ENCODE measurements at regions not wholly inside any gene's neighbourhood (a gene's known extent, or its start where the extent isn't known, plus 50 kb on each side); places are given as distances from the start of the nearest gene placed in this dataset.

- Histone ChIP-seq H3K27me3 (ENCODE audit: insufficient read depth, low read length) (no peaks in the 10 kb centered on the region), H3K4me2 (ENCODE audit: low read length) (no peak overlapping the region), H3K9ac (ENCODE audit: low read length) (no peak overlapping the region), H2AFZ (ENCODE audit: low read length) (no peak overlapping the region), H3K79me2 (ENCODE audit: insufficient read depth, low read length) (no peaks in the 10 kb centered on the region), H4K20me1 (ENCODE audit: insufficient read depth, low read length) (no peaks in the 10 kb centered on the region), H3K9me2 (ENCODE audit: low read depth, low read length) (no peaks in the 10 kb centered on the region), H3K4me1 (ENCODE audit: insufficient read depth, low read length, severe bottlenecking) (no peaks in the 10 kb centered on the region), H3K4me3 (ENCODE audit: low read depth, low read length, poor library complexity, severe bottlenecking) (no peak overlapping the region), H3K9me3 (ENCODE audit: low read length) (no peaks in the 10 kb centered on the region), H3K36me3 (ENCODE audit: insufficient read depth, low read length) (no peaks in the 10 kb centered on the region), H3K27ac (ENCODE audit: low read depth, low read length, poor library complexity, severe bottlenecking) (no peak overlapping the region), H3F3A (ENCODE audit: insufficient read depth, low read length) (no peaks in the 10 kb centered on the region)
- TF ChIP-seq CTCF (IDR thresholded peaks at IDR 0.05; ENCODE audit: low read length) (no peak), EZH2 (IDR thresholded peaks at IDR 0.05; ENCODE audit: borderline replicate concordance, low read length) (no peak)
Measured at GRCh38 chr1:244221991-244222390, 170.9 kb downstream of the ZBTB18 start.

GRCh38 chr1:244224487-244225430 is 173.7 kb downstream of the ZBTB18 start:
- Histone ChIP-seq H3K27ac (ENCODE audit: low read depth, low read length, poor library complexity, severe bottlenecking) (no peak overlapping the region), H3K9me2 (ENCODE audit: low read depth, low read length) (no peaks in the 10 kb centered on the region), H3K9me3 (ENCODE audit: low read length) (no peaks in the 10 kb centered on the region), H4K20me1 (ENCODE audit: insufficient read depth, low read length) (no peaks in the 10 kb centered on the region), H3K4me1 (ENCODE audit: insufficient read depth, low read length, severe bottlenecking) (no peaks in the 10 kb centered on the region), H3F3A (ENCODE audit: insufficient read depth, low read length) (no peaks in the 10 kb centered on the region), H3K79me2 (ENCODE audit: insufficient read depth, low read length) (no peaks in the 10 kb centered on the region), H3K36me3 (ENCODE audit: insufficient read depth, low read length) (no peaks in the 10 kb centered on the region), H3K27me3 (ENCODE audit: insufficient read depth, low read length) (no peaks in the 10 kb centered on the region), H3K9ac (ENCODE audit: low read length) (no peak overlapping the region), H3K4me3 (ENCODE audit: low read depth, low read length, poor library complexity, severe bottlenecking) (no peak overlapping the region), H3K4me2 (ENCODE audit: low read length) (no peak overlapping the region), H2AFZ (ENCODE audit: low read length) (no peak overlapping the region)
- TF ChIP-seq EZH2 (IDR thresholded peaks at IDR 0.05; ENCODE audit: borderline replicate concordance, low read length): no peak
- TF ChIP-seq CTCF (IDR thresholded peaks at IDR 0.05; ENCODE audit: low read length): no peak

- H3K27me3 ChIP-seq (ENCODE audit: insufficient read depth, low read length): no peaks in the 10 kb centered on the region
- H4K20me1 ChIP-seq (ENCODE audit: insufficient read depth, low read length): no peaks in the 10 kb centered on the region
- no peaks in the 10 kb centered on the region for H3K36me3 ChIP-seq (ENCODE audit: insufficient read depth, low read length)
- no peaks in the 10 kb centered on the region for H3K9me3 ChIP-seq (ENCODE audit: low read length)
- TF ChIP-seq CTCF (IDR thresholded peaks at IDR 0.05; ENCODE audit: low read length) (no peak), EZH2 (IDR thresholded peaks at IDR 0.05; ENCODE audit: borderline replicate concordance, low read length) (no peak)
- no peak overlapping the region for H3K4me3 ChIP-seq (ENCODE audit: low read depth, low read length, poor library complexity, severe bottlenecking)
- H3F3A ChIP-seq (ENCODE audit: insufficient read depth, low read length): no peaks in the 10 kb centered on the region
- no peak overlapping the region for H2AFZ ChIP-seq (ENCODE audit: low read length)
- H3K9ac ChIP-seq (ENCODE audit: low read length): no peak overlapping the region
- no peaks in the 10 kb centered on the region for H3K9me2 ChIP-seq (ENCODE audit: low read depth, low read length)
- H3K4me1 ChIP-seq (ENCODE audit: insufficient read depth, low read length, severe bottlenecking): no peaks in the 10 kb centered on the region
- no peak overlapping the region for H3K4me2 ChIP-seq (ENCODE audit: low read length)
- H3K27ac ChIP-seq (ENCODE audit: low read depth, low read length, poor library complexity, severe bottlenecking): no peak overlapping the region
- H3K79me2 ChIP-seq (ENCODE audit: insufficient read depth, low read length): no peaks in the 10 kb centered on the region
Measured at GRCh38 chr1:244226435-244226834, 175.4 kb downstream of the ZBTB18 start.
